Upper lobe of right lung (tissue), 1 donor: ENCODE measurements at regions not wholly inside any gene's neighbourhood (a gene's known extent, or its start where the extent isn't known, plus 50 kb on each side); places are given as distances from the start of the nearest gene placed in this dataset.
A peak's percentile ranks its signal among the peaks of the same experiment; 100 is the strongest.

Experiments
- ATAC-seq: fragments of 200-7000 bp; cut with Tn5 transposase; one replicate; pipeline ENCODE4 v1.9.1; 2020; ENCODE audit warnings: mild to moderate bottlenecking, moderate library complexity
- DNase-seq: peaks from one replicate; pipeline ENCODE4 v3.0.0-alpha.2; 2020
- H3K27ac ChIP-seq: fragments of 200-600 bp; one replicate; pipeline ENCODE4 v1.8.0; 2022
- H3K27me3 ChIP-seq: fragments of 200-600 bp; one replicate; pipeline ENCODE4 v1.8.0; 2022; ENCODE audit warnings: mild to moderate bottlenecking
- H3K36me3 ChIP-seq: fragments of 200-600 bp; one replicate; pipeline ENCODE4 v1.8.0; 2022
- H3K4me1 ChIP-seq: fragments of 200-600 bp; one replicate; pipeline ENCODE4 v1.8.0; 2022
- H3K4me3 ChIP-seq: fragments of 200-600 bp; one replicate; pipeline ENCODE4 v1.8.0; 2022; ENCODE audit warnings: mild to moderate bottlenecking
- H3K9me3 ChIP-seq: fragments of 200-600 bp; one replicate; pipeline ENCODE4 v1.8.0; 2022
- intact Hi-C: fragments of 100-400 bp; cut with DNase I; formaldehyde crosslinking; loops from one replicate; pipeline ENCODE4 v1.11.0; 2022
- TF ChIP-seq, protein P1 (sequence below): fragments of 200-600 bp; IDR thresholded peaks from one replicate; pipeline ENCODE4 v1.8.0; 2022; ENCODE audit warnings: antibody characterized with exemption
- donor health status: DM: no; HTN: yes; CAD: no; lungs with severe emphysema.

DNA sequence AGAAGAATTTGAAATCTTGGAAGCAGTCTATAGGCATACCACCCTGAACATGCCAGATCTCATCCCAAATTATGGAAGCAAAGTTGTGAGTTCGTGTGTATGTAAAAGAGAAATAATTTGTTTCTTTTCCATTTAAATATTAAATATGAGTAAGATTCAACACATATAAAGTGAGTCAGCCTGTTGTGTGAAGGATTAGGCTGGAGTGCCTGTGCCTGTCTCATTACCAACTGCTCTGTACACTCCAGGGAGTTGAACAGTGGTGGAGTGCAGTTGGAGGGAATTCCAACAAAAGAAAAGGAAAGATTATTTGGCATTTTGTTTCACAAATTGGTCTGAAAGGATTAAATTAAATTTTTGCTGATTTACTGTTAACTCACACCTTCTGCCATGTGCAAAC, 435.6 kb downstream of the FAT4 start:
- DNase-seq (no peak), ATAC-seq (no peak)
- Histone ChIP-seq H3K36me3 (no peaks in the 10 kb centered on the region), H3K27me3 (no peaks in the 10 kb centered on the region), H3K9me3 (no peaks in the 10 kb centered on the region), H3K4me1 (no peaks in the 10 kb centered on the region), H3K27ac (no peak overlapping the region), H3K4me3 (no peak overlapping the region)
- TF ChIP-seq, protein P1, sequence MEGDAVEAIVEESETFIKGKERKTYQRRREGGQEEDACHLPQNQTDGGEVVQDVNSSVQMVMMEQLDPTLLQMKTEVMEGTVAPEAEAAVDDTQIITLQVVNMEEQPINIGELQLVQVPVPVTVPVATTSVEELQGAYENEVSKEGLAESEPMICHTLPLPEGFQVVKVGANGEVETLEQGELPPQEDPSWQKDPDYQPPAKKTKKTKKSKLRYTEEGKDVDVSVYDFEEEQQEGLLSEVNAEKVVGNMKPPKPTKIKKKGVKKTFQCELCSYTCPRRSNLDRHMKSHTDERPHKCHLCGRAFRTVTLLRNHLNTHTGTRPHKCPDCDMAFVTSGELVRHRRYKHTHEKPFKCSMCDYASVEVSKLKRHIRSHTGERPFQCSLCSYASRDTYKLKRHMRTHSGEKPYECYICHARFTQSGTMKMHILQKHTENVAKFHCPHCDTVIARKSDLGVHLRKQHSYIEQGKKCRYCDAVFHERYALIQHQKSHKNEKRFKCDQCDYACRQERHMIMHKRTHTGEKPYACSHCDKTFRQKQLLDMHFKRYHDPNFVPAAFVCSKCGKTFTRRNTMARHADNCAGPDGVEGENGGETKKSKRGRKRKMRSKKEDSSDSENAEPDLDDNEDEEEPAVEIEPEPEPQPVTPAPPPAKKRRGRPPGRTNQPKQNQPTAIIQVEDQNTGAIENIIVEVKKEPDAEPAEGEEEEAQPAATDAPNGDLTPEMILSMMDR, result no peak
- intact Hi-C loops, result no loop called here

DNA sequence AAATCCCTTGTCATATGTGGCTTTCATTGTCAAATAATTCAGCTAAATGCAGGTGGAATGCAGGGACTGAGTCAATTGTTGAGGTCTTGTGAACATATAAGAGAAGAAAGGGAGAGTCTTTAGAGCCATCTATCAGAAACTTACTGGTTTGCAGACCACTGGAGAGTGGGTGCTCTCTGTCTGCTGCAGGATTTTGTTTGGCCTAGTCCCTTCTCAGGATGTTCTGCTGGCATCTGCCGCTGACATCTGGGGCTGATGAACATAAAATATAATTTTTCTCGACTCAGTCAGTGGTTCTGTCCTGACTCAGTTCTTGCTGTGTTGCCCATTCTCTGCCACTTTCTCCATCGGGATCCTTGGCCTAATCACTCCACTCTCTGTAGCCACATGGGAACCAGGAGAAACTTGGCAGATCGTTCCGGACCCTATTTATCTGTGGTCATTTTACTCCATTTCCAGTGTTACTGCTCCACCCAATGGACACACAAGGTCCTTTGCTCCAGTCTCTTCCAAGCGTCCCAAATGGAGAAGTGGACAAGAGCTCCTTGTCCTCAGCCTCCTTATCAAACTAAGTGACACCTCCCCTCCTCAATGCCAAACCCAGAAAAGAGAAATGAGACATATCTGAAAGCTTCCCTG, 436.2 kb downstream of the FAT4 start:
- no peaks in the 10 kb centered on the region for H3K4me1 ChIP-seq
- TF ChIP-seq, protein P1, result peak; percentile 49
- intact Hi-C loops, result no loop called here
- DNase-seq, result no peak
- no peaks in the 10 kb centered on the region for H3K9me3 ChIP-seq
- no peaks in the 10 kb centered on the region for H3K36me3 ChIP-seq
- H3K4me3 ChIP-seq, result no peak overlapping the region
- ATAC-seq, result peak; percentile 34
- no peak overlapping the region for H3K27ac ChIP-seq
- H3K27me3 ChIP-seq, result no peaks in the 10 kb centered on the region

DNA sequence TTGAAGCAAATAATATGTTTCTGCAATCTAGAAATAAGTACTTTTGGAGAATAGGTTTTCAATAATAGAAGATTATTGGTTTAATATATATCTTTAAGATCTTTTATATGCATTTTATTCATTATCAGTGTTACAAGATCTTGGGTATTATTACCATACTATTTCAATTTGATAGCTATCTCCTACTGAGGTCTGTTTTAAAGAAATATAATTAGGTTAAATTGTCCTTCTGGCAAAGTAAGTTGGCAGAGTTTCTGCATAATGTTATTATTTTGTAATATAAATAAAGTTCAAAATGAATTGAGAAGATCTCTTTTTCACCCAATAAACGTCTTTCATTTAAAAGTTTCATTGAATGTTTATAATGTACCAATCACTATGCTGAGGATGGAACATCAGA, 443.7 kb downstream of the FAT4 start:
- Histone ChIP-seq H3K4me3 (no peak overlapping the region), H3K36me3 (no peaks in the 10 kb centered on the region), H3K9me3 (no peaks in the 10 kb centered on the region), H3K4me1 (no peaks in the 10 kb centered on the region), H3K27ac (no peak overlapping the region), H3K27me3 (no peaks in the 10 kb centered on the region)
- DNase-seq (no peak), ATAC-seq (no peak)
- intact Hi-C loops, result no loop called here
- TF ChIP-seq, protein P1, result no peak

DNA sequence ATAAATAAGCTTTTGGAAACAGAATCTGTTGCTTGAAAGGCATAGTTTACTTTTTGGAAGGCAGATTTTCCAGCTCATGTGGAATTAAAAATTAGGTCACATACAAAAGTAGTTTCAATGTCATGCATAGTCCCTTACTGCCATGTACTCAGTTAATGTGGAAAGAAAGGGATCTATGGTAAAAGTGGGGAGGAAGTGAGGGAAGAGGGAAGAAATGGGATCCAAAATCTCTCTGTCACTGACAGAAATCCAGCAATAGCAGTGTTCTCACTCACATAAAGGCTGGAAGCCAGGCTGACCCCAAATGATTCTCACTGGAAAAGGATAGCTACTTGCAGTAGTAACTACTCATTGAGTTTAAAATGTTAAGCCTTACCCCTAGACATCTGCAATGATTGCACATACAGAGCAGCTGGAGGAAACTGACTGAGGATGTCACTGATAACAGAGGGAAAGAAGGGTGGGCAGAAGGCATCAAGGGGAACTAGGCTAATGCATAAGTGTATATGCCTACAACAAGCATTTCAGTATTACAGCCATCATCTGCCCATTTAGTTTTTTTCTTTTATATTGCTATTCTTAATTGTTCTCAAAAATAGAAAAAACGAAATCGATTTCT, 445.6 kb downstream of the FAT4 start:
- intact Hi-C loops, result no loop called here
- Histone ChIP-seq H3K4me1 (no peaks in the 10 kb centered on the region), H3K4me3 (no peak overlapping the region)

DNA sequence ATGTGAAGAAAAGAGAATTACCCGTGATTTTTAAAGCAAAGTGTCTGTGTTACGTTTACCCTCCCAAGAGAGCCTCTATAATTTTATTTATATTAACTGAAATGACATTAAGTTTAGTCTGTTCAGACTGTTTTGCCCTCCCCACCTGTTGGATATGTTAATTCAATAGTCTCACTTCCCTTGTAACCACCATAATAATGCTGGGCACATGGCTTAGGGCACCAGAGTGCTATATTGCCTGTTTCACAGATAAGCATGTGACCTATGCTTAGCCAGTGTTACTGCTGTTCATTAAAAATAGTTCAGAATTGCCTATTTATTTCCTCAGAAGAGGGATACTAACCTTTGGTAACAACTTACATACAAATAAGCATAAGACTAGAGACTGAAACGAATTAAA, 446.2 kb downstream of the FAT4 start:
- no peak overlapping the region for H3K27ac ChIP-seq
- H3K27me3 ChIP-seq, result no peaks in the 10 kb centered on the region

More for the DNA sequence above, 445.6 kb downstream of the FAT4 start:
- ATAC-seq (no peak), DNase-seq (no peak)
- TF ChIP-seq, protein P1, result no peak
- H3K27me3 ChIP-seq, result no peaks in the 10 kb centered on the region
- H3K36me3 ChIP-seq, result no peaks in the 10 kb centered on the region
- no peaks in the 10 kb centered on the region for H3K9me3 ChIP-seq
- no peak overlapping the region for H3K27ac ChIP-seq

More for the DNA sequence above, 446.2 kb downstream of the FAT4 start:
- Histone ChIP-seq H3K36me3 (no peaks in the 10 kb centered on the region), H3K4me3 (no peak overlapping the region), H3K9me3 (no peaks in the 10 kb centered on the region), H3K4me1 (no peaks in the 10 kb centered on the region)
- TF ChIP-seq, protein P1, result no peak
- DNase-seq (no peak), ATAC-seq (no peak)
- intact Hi-C loops, result no loop called here
